ENCODE measurements at regions not wholly inside any gene's neighbourhood (a gene's known extent, or its start where the extent isn't known, plus 50 kb on each side); places are given as distances from the start of the nearest gene placed in this dataset.

DNA sequence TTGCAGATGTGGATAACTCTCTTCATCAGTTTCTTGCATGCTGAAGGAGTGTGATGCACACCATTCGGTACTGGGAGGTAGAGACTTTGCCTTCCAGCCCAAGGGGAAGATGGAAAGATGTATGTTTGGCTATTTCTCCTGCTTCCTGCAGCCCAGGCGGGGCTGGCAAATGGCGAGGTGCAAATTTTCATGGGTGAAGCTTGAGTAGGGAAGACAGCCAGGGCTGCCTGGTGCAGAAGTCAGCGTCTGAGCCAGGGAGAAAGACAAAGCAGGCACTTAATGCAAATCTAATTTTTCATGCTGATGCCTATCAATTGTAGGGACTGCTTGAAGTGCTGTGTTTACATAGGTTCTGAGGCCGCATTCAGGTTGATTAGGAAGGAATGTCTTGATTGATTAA is 384.7 kb upstream of the EEF2KMT start:
- Mint-ChIP-seq H3K4me1 (ENCODE audit: unreplicated experiment) (no peaks in the 10 kb centered on the region), H3K9me3 (no peaks in the 10 kb centered on the region), H3K4me3 (no peak overlapping the region), H3K36me3 (no peaks in the 10 kb centered on the region), H3K27ac (no peak overlapping the region), H3K27me3 (peaks cover 55% of the 10 kb centered on the region)
- TF ChIP-seq, protein P1, sequence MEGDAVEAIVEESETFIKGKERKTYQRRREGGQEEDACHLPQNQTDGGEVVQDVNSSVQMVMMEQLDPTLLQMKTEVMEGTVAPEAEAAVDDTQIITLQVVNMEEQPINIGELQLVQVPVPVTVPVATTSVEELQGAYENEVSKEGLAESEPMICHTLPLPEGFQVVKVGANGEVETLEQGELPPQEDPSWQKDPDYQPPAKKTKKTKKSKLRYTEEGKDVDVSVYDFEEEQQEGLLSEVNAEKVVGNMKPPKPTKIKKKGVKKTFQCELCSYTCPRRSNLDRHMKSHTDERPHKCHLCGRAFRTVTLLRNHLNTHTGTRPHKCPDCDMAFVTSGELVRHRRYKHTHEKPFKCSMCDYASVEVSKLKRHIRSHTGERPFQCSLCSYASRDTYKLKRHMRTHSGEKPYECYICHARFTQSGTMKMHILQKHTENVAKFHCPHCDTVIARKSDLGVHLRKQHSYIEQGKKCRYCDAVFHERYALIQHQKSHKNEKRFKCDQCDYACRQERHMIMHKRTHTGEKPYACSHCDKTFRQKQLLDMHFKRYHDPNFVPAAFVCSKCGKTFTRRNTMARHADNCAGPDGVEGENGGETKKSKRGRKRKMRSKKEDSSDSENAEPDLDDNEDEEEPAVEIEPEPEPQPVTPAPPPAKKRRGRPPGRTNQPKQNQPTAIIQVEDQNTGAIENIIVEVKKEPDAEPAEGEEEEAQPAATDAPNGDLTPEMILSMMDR (conservative IDR thresholded peaks at IDR 0.05): no peak
- DNase-seq (ENCODE audit: extremely low spot score, unreplicated experiment): no peak

DNA sequence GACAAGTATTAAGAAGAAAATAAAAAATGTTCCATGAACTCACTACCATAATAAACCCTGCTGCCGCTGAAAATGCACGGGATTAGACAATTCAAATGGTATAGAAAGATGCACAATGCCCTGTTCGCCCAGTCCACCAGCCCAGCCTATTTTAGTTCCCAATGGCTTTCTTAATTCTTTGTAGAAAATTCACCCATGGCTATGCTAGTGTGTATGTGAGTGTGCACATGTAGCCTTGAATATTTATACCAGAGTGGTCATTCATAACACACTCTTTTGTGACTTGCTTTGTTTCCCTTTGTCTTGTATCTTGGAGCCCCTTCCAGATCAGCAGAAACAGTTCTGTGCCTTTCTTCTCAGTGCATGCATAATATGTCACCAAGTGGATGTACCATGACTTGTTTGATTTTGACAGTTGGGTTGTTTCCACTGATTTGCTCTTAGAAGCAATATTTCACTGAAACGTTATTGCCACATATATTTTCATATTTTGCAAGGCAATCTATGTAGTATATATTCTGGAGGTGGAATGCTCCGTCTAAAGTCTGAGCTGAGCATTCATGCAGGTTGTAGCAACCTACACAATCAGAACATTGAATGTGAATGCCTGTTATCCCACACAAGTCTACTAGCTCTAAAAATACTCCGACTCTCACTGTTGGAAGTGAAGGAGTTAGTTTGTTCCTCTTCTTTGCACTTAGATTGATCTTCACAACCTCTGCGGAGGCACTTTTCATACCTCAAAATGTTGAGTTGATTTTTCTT is 383.0 kb upstream of the EEF2KMT start:
- H3K27me3 Mint-ChIP-seq: peaks cover 55% of the 10 kb centered on the region
- H3K36me3 Mint-ChIP-seq: no peaks in the 10 kb centered on the region

DNA sequence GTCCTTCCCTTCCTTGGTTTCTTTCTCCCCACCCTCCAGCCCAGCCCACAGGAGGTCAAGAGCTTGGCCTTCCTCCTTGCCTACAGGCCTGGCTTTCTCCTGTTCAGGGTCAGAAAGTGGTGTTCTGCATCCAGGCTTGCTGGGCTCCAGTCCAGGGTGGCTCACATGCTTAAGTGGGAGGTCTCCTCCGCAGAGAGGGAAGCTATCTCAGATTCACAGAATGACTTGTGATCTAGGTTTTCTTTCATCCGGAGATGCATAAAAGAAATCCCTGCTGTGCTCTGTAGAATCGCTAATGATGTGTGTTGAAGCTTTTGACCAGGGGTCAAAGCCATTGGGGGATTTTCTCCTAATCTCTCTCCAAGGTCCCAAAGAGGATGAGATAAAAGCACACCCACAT is 382.3 kb upstream of the EEF2KMT start:
- no peak for DNase-seq (ENCODE audit: extremely low spot score, unreplicated experiment)
- H3K27me3 Mint-ChIP-seq: peaks cover 55% of the 10 kb centered on the region

More for the DNA sequence above, 383.0 kb upstream of the EEF2KMT start:
- no peak for DNase-seq (ENCODE audit: extremely low spot score, unreplicated experiment)
- Mint-ChIP-seq H3K27ac (no peak overlapping the region), H3K9me3 (no peaks in the 10 kb centered on the region), H3K4me1 (ENCODE audit: unreplicated experiment) (no peaks in the 10 kb centered on the region), H3K4me3 (no peak overlapping the region)
- TF ChIP-seq, protein P1 (conservative IDR thresholded peaks at IDR 0.05): no peak

DNA sequence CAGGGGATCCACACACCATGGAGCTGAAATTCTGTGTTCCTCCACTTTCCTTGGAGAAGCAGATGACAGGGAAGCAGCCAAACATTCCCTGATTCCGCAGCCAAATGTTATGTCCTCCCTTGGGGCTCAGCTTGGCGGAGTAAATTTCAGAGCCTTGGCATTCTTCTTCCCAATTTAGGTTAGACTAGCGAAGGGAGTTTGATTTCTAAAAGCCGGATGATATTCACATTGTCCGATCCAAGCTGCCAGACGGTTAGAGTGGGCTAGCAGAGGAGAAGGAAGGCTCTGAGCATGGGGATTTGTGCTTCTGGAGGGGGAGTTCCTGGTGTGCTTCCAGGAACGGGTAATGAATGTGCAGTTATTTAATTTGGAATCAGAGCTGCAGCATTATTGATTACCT is 380.4 kb upstream of the EEF2KMT start:
- Mint-ChIP-seq H3K4me1 (ENCODE audit: unreplicated experiment) (no peaks in the 10 kb centered on the region), H3K27me3 (peaks cover 58% of the 10 kb centered on the region), H3K4me3 (no peak overlapping the region), H3K36me3 (no peaks in the 10 kb centered on the region), H3K27ac (no peak overlapping the region), H3K9me3 (no peaks in the 10 kb centered on the region)
- TF ChIP-seq, protein P1 (conservative IDR thresholded peaks at IDR 0.05): no peak
- no peak for DNase-seq (ENCODE audit: extremely low spot score, unreplicated experiment)

More for the DNA sequence above, 382.3 kb upstream of the EEF2KMT start:
- Mint-ChIP-seq H3K36me3 (no peaks in the 10 kb centered on the region), H3K27ac (no peak overlapping the region), H3K4me3 (no peak overlapping the region), H3K4me1 (ENCODE audit: unreplicated experiment) (no peaks in the 10 kb centered on the region), H3K9me3 (no peaks in the 10 kb centered on the region)
- TF ChIP-seq, protein P1 (conservative IDR thresholded peaks at IDR 0.05): no peak

DNA sequence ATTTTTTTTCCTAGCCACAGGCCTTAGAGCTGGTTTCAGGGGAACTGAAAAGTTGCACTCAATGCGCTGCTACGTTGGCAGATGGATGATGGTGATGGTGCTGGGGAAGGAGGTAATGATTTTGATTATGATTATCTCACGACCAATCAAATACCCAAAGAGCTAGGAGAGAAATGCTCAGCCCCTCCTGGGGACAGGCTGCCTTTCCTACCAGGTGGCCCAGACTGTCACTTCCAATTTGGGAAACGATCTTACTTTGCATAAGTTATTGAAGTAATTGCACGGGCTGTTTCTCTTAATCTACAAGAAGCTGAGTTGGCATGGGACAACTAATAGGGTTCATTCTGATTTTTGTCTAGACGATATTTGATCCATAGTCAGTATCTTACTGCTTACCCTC is 379.7 kb upstream of the EEF2KMT start:
- no peak for DNase-seq (ENCODE audit: extremely low spot score, unreplicated experiment)
- Mint-ChIP-seq H3K9me3 (no peaks in the 10 kb centered on the region), H3K4me1 (ENCODE audit: unreplicated experiment) (no peaks in the 10 kb centered on the region), H3K36me3 (no peaks in the 10 kb centered on the region), H3K27me3 (peaks cover 58% of the 10 kb centered on the region), H3K27ac (no peak overlapping the region), H3K4me3 (no peak overlapping the region)
- TF ChIP-seq, protein P1 (conservative IDR thresholded peaks at IDR 0.05): no peak
